K562 (cell line): ENCODE measurements at regions not wholly inside any gene's neighbourhood (a gene's known extent, or its start where the extent isn't known, plus 50 kb on each side); places are given as distances from the start of the nearest gene placed in this dataset.

Experiments used
- ATF1 ChIP-seq, 2 experiments: fragments of 450-650 bp in 1 of 2; IDR thresholded peaks; 2 replicates each; pipeline ENCODE4 v1.6.1; 2016; ENCODE audit warnings: missing compliant biosample characterization in 1 of 2, missing genetic modification characterization in 1 of 2
- BCOR ChIP-seq: fragments of 450-650 bp; IDR thresholded peaks from 2 replicates; pipeline ENCODE4 v1.6.1; 2016
- BRF1 ChIP-seq: IDR thresholded peaks from 3 replicates; pipeline ENCODE4 v1.6.1; 2011; ENCODE audit warnings: borderline replicate concordance, mild to moderate bottlenecking; ENCODE audit not compliant: insufficient read length; ENCODE audit errors: extremely low read depth
- CBFA2T2 ChIP-seq: fragments of 450-650 bp; conservative IDR thresholded peaks from 2 replicates; pipeline ENCODE4 v1.6.1; 2017; ENCODE audit warnings: mild to moderate bottlenecking
- CTCFL ChIP-seq: IDR thresholded peaks from 2 replicates; pipeline ENCODE4 v1.6.1; 2011; ENCODE audit warnings: borderline replicate concordance, low read depth, mild to moderate bottlenecking, moderate library complexity, low read length; ENCODE audit not compliant: insufficient read depth, poor library complexity, severe bottlenecking
- FOS ChIP-seq: IDR thresholded peaks from 3 replicates; pipeline ENCODE4 v1.6.1; 2011; ENCODE audit not compliant: insufficient read length; ENCODE audit errors: extremely low read depth
- FOXK2 ChIP-seq, 2 experiments: fragments of 450-650 bp; IDR thresholded peaks in 1 of 2; conservative IDR thresholded peaks in 1 of 2; 2 replicates each; pipeline ENCODE4 v1.6.1; 2016; ENCODE audit warnings: low read depth in 2 of 2, mild to moderate bottlenecking in 1 of 2
- HSF4 ChIP-seq: fragments of 250-450 bp; sonication (Bioruptor Pico); IDR thresholded peaks from 2 replicates; pipeline ENCODE4 v2.1.2; 2022; ENCODE audit warnings: mild to moderate bottlenecking, moderate library complexity, borderline replicate concordance
- KLF13 ChIP-seq: fragments of 450-650 bp; IDR thresholded peaks from 2 replicates; pipeline ENCODE4 v1.6.1; 2016; ENCODE audit warnings: missing genetic modification characterization, low read depth, mild to moderate bottlenecking, missing compliant biosample characterization, moderate library complexity, borderline replicate concordance
- KLF16 ChIP-seq: IDR thresholded peaks from 2 replicates; pipeline ENCODE4 v1.6.1; 2016; ENCODE audit warnings: antibody characterized with exemption
- MBD2 ChIP-seq: sonication (generic); IDR thresholded peaks from 2 replicates; pipeline ENCODE4 v1.6.1; 2016; ENCODE audit warnings: low read depth, borderline replicate concordance
- MCM5 ChIP-seq: fragments of 450-650 bp; IDR thresholded peaks from 2 replicates; pipeline ENCODE4 v1.6.1; 2016; ENCODE audit warnings: low read depth
- MYC ChIP-seq, 2 experiments: fragments of 250-450 bp in 1 of 2; sonication (Bioruptor Pico) in 1 of 2; IDR thresholded peaks; 2 replicates each; pipeline versions ENCODE4 v1.5.1 to v1.6.1; 2012 to 2021; ENCODE audit warnings: low read depth in 2 of 2, borderline replicate concordance in 1 of 2, improper control_type of control experiment in 1 of 2, low read length in 1 of 2, mild to moderate bottlenecking in 1 of 2, moderate library complexity in 1 of 2
- NCOA4 ChIP-seq: fragments of 450-650 bp; IDR thresholded peaks from 2 replicates; pipeline ENCODE4 v1.6.1; 2018; ENCODE audit warnings: mild to moderate bottlenecking; ENCODE audit not compliant: partially characterized antibody
- NFYB ChIP-seq: IDR thresholded peaks from 2 replicates; pipeline ENCODE4 v1.6.1; 2011; ENCODE audit warnings: mild to moderate bottlenecking, moderate library complexity; ENCODE audit not compliant: insufficient read length; ENCODE audit errors: extremely low read depth
- POLR2B ChIP-seq: fragments of 450-650 bp; IDR thresholded peaks from 2 replicates; pipeline ENCODE4 v1.6.1; 2018; ENCODE audit warnings: low read depth; ENCODE audit not compliant: partially characterized antibody
- RHOXF2B ChIP-seq: fragments of 250-450 bp; sonication (Bioruptor Pico); conservative IDR thresholded peaks from 2 replicates; pipeline ENCODE4 v1.5.1; 2021
- SIRT6 ChIP-seq: IDR thresholded peaks from one replicate; pipeline ENCODE4 v1.6.1; 2012; ENCODE audit warnings: low read depth, mild to moderate bottlenecking, control low read depth, inconsistent platforms, low read length, moderate library complexity
- TARDBP ChIP-seq: fragments of 450-650 bp; IDR thresholded peaks from 2 replicates; pipeline ENCODE4 v1.6.1; 2016
- XRCC3 ChIP-seq: fragments of 450-650 bp; IDR thresholded peaks from 2 replicates; pipeline ENCODE4 v1.6.1; 2017; ENCODE audit warnings: mild to moderate bottlenecking, moderate library complexity
- XRCC5 ChIP-seq: fragments of 200-400 bp; formaldehyde crosslinking; IDR thresholded peaks from 2 replicates; pipeline ENCODE4 v1.6.1; 2017; ENCODE audit warnings: low read depth, mild to moderate bottlenecking, low read length
- ZNF134 ChIP-seq: fragments of 250-450 bp; sonication (Bioruptor Pico); conservative IDR thresholded peaks from 2 replicates; pipeline ENCODE4 v1.4.0; 2020
- ZNF224 ChIP-seq: sonication (generic); formaldehyde crosslinking; IDR thresholded peaks from 2 replicates; pipeline ENCODE4 v1.8.0; 2022; ENCODE audit warnings: mild to moderate bottlenecking, missing genetic modification reagents
- ZNF280A ChIP-seq: fragments of 450-650 bp; IDR thresholded peaks from 2 replicates; pipeline ENCODE4 v1.6.1; 2018; ENCODE audit warnings: mild to moderate bottlenecking, low read depth; ENCODE audit not compliant: partially characterized antibody
- ZNF589 ChIP-seq: fragments of 200-800 bp; sonication (Bioruptor generic); IDR thresholded peaks from 2 replicates; pipeline ENCODE4 v1.6.1; 2016; ENCODE audit warnings: low read depth, missing genetic modification characterization, missing compliant biosample characterization
- ZNF785 ChIP-seq: fragments of 250-450 bp; sonication (Bioruptor Pico); IDR thresholded peaks from 2 replicates; pipeline ENCODE4 v1.4.0; 2020; ENCODE audit warnings: mild to moderate bottlenecking

- no peak for TF ChIP-seq ZNF280A
- no peak for TF ChIP-seq XRCC3
- TF ChIP-seq FOXK2 (conservative IDR thresholded peaks at IDR 0.05 in 1 of 2, IDR thresholded peaks at IDR 0.05 in 1 of 2; ENCODE audit: low read depth in 2 of 2) = no peak
- no peak for TF ChIP-seq NCOA4
- no peak for TF ChIP-seq ATF1 (CRISPR knock-in tag; IDR thresholded peaks at IDR 0.05)
- peak; percentile 31; the same call in 1 of the 2 replicates for TF ChIP-seq ATF1 (tag; IDR thresholded peaks at IDR 0.05)
- TF ChIP-seq MCM5 = no peak
- TF ChIP-seq BRF1 = no peak
- TF ChIP-seq ZNF785 (CRISPR knock-in tag) = no peak
- TF ChIP-seq SIRT6 = no peak
- TF ChIP-seq KLF16 = no peak
- TF ChIP-seq RHOXF2B (CRISPR knock-in tag) = no peak
- peak; percentile 54 for TF ChIP-seq CBFA2T2
- TF ChIP-seq TARDBP = no peak
- TF ChIP-seq MYC (IDR thresholded peaks at IDR 0.05; ENCODE audit: low read depth, low read length) = 0 out of 2 replicates have a peak, but pooled peaks have one; percentile 27
- no peak for TF ChIP-seq MYC (CRISPR knock-in tag; IDR thresholded peaks at IDR 0.05; ENCODE audit: borderline replicate concordance, low read depth)
- peak; percentile 85 for TF ChIP-seq MBD2
- TF ChIP-seq ZNF134 (CRISPR knock-in tag) = no peak
- TF ChIP-seq ZNF224 (CRISPR knock-in tag) = no peak
- no peak for TF ChIP-seq POLR2B
- TF ChIP-seq ZNF589 (CRISPR knock-in tag) = no peak
- TF ChIP-seq KLF13 = no peak
- TF ChIP-seq NFYB = peak; percentile 99
- TF ChIP-seq XRCC5 = no peak
- no peak for TF ChIP-seq BCOR
- TF ChIP-seq CTCFL = peak; percentile 60
- peak; percentile 91 for TF ChIP-seq FOS
- no peak for TF ChIP-seq HSF4 (CRISPR knock-in tag)
Observed at GRCh38 chr7:153190452-153190851, 430.9 kb downstream of the ACTR3B start (continued).
